OCI-LY7 (cell line): ENCODE measurements at regions not wholly inside any gene's neighbourhood (a gene's known extent, or its start where the extent isn't known, plus 50 kb on each side); places are given as distances from the start of the nearest gene placed in this dataset.

Experiments used
- BruUV-seq: library from RNA; stranded (reverse); fragments of 400-500 nt; replicated peaks from 2 replicates; lab custom pipeline; 2021; lab: Mats Ljungman, UMichigan
- CTCF ChIA-PET: fragments of 300-600 bp; sonication (Branson Sonifier 250); formaldehyde crosslinking; loops from one replicate; lab custom pipeline; 2022; ENCODE audit warnings: antibody characterized with exemption; ENCODE audit not compliant: unreplicated experiment; lab: Charles Lee
- POLR2A ChIA-PET: fragments of 300-600 bp; sonication (Branson Sonifier 250); formaldehyde crosslinking; loops from one replicate; lab custom pipeline; 2022; ENCODE audit warnings: antibody characterized with exemption; lab: Charles Lee
- DNase-seq: peaks from one replicate; pipeline ENCODE4 v3.0.0-alpha.2; 2015; ENCODE audit warnings: low spot score
- H2AFZ ChIP-seq: fragments of 200-600 bp; sonication (generic), shearing (Covaris generic); 2 replicates; pipeline ENCODE4 v1.6.1; 2014; ENCODE audit warnings: mild to moderate bottlenecking, antibody characterized with exemption, low read length, moderate library complexity
- H3K27ac ChIP-seq: fragments of 200-600 bp; sonication (generic); 2 replicates; pipeline ENCODE4 v1.5.1; 2014; ENCODE audit warnings: mixed run types, low read depth, mild to moderate bottlenecking, moderate library complexity, low read length, inconsistent platforms; ENCODE audit not compliant: poor library complexity, severe bottlenecking
- H3K36me3 ChIP-seq: fragments of 200-600 bp; sonication (generic); 2 replicates; pipeline ENCODE4 v1.6.1; 2014; ENCODE audit warnings: mild to moderate bottlenecking, antibody characterized with exemption, low read length, moderate library complexity, mixed read lengths; ENCODE audit not compliant: insufficient read depth
- H3K4me1 ChIP-seq: fragments of 200-600 bp; sonication (generic); 2 replicates; pipeline ENCODE4 v1.5.1; 2014; ENCODE audit warnings: mild to moderate bottlenecking, low read length; ENCODE audit not compliant: insufficient read depth, poor library complexity, severe bottlenecking
- H3K4me2 ChIP-seq: fragments of 200-600 bp; sonication (generic); 2 replicates; pipeline ENCODE4 v1.6.1; 2014; ENCODE audit warnings: mild to moderate bottlenecking, low read length
- H3K4me3 ChIP-seq: fragments of 200-600 bp; sonication (generic); 2 replicates; pipeline ENCODE4 v1.5.1; 2014; ENCODE audit warnings: mild to moderate bottlenecking, low read depth, low read length; ENCODE audit not compliant: poor library complexity, severe bottlenecking
- H3K79me2 ChIP-seq: fragments of 200-600 bp; sonication (generic); 2 replicates; pipeline ENCODE4 v1.6.1; 2016; ENCODE audit warnings: low read depth, mild to moderate bottlenecking, low read length, moderate library complexity, mixed read lengths; ENCODE audit not compliant: insufficient read depth
- H3K9me2 ChIP-seq: fragments of 200-600 bp; sonication (generic); 2 replicates; pipeline ENCODE4 v1.6.1; 2016; ENCODE audit warnings: mild to moderate bottlenecking, low read length, mixed read lengths; ENCODE audit not compliant: insufficient read depth
- H3K9me3 ChIP-seq: fragments of 200-600 bp; sonication (generic); 2 replicates; pipeline ENCODE4 v1.6.1; 2014; ENCODE audit warnings: mild to moderate bottlenecking, mixed run types, low read length, mixed read lengths
- H4K20me1 ChIP-seq: fragments of 200-600 bp; sonication (generic); 2 replicates; pipeline ENCODE4 v1.6.1; 2014; ENCODE audit warnings: mild to moderate bottlenecking, antibody characterized with exemption, low read length, moderate library complexity, mixed read lengths; ENCODE audit not compliant: insufficient read depth
- CTCF ChIP-seq: fragments of 200-600 bp; sonication (generic); conservative IDR thresholded peaks from 2 replicates; pipeline ENCODE4 v1.5.1; 2014; ENCODE audit warnings: mild to moderate bottlenecking, antibody characterized with exemption, low read length, moderate library complexity, mixed read lengths
- EZH2phosphoT487 ChIP-seq: fragments of 200-600 bp; sonication (generic); IDR thresholded peaks from 2 replicates; pipeline ENCODE4 v1.6.1; 2018; ENCODE audit warnings: low read depth, borderline replicate concordance, mild to moderate bottlenecking, mixed run types, antibody characterized with exemption, low read length, moderate library complexity, mixed read lengths
- intact Hi-C: fragments of 100-400 bp; cut with micrococcal nuclease; formaldehyde crosslinking; loops from one replicate; pipeline ENCODE4 v1.10.0; 2022; ENCODE audit not compliant: unreplicated experiment

- no peak for TF ChIP-seq EZH2phosphoT487
- no peak for TF ChIP-seq CTCF
- ChIA-PET CTCF (no interaction called here), POLR2A (no interaction called here)
- Histone ChIP-seq H3K4me3 (no peak overlapping the region), H3K9me3 (no peaks in the 10 kb centered on the region), H3K79me2 (no peaks in the 10 kb centered on the region), H3K9me2 (no peaks in the 10 kb centered on the region), H2AFZ (no peak overlapping the region), H3K4me1 (no peaks in the 10 kb centered on the region), H3K36me3 (no peaks in the 10 kb centered on the region), H3K27ac (no peak overlapping the region), H3K4me2 (no peak overlapping the region), H4K20me1 (no peaks in the 10 kb centered on the region)
- intact Hi-C loops = no loop called here
- BruUV-seq = no TSS peak
- DNase-seq = no peak
Observed at GRCh38 chr7:119692541-119692940, 580.4 kb upstream of the KCND2 start.

- Histone ChIP-seq H4K20me1 (no peaks in the 10 kb centered on the region), H3K4me3 (no peak overlapping the region), H3K4me2 (no peak overlapping the region), H3K4me1 (no peaks in the 10 kb centered on the region), H3K36me3 (no peaks in the 10 kb centered on the region), H3K79me2 (no peaks in the 10 kb centered on the region), H3K9me2 (no peaks in the 10 kb centered on the region), H3K27ac (no peak overlapping the region), H3K9me3 (no peaks in the 10 kb centered on the region), H2AFZ (no peak overlapping the region)
- no peak for DNase-seq
- no peak for TF ChIP-seq CTCF
- TF ChIP-seq EZH2phosphoT487 = no peak
- POLR2A ChIA-PET = interaction anchor here (0.7 kb wide), 1 partner anchor 21 kb away, joined by 4 read pairs; no protein-coding TSS in a partner anchor
- intact Hi-C loops = no loop called here
- no TSS peak for BruUV-seq
- CTCF ChIA-PET = no interaction called here
Observed at GRCh38 chr7:119694506-119694905, 578.5 kb upstream of the KCND2 start.

DNA sequence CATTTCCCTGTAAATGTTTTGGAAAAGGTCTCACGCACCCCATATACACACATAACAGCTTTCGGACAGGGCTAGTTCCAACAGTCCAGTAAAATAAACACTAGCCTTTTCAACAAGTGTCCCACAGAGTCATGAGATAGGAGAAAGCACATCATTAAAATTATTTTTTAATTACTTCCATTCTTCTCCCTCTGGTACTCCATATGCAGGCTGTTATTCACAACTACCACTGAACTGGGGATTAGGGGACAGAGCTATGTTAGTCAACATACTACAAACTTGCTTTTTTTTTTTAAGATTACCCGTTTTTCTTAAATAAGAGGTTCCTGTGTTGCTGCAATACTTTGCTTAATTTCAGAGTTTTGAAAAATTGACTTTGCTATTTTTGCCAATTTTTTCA lies 576.6 kb upstream of the KCND2 start:
- BruUV-seq = no TSS peak
- Histone ChIP-seq H3K79me2 (no peaks in the 10 kb centered on the region), H3K4me2 (no peak overlapping the region), H3K4me1 (no peaks in the 10 kb centered on the region), H3K27ac (no peak overlapping the region), H3K36me3 (no peaks in the 10 kb centered on the region), H3K9me2 (no peaks in the 10 kb centered on the region), H4K20me1 (no peaks in the 10 kb centered on the region), H3K4me3 (no peak overlapping the region), H2AFZ (no peak overlapping the region), H3K9me3 (no peaks in the 10 kb centered on the region)
- TF ChIP-seq EZH2phosphoT487 = no peak
- TF ChIP-seq CTCF = no peak
- ChIA-PET POLR2A (interaction anchor here (0.7 kb wide), 1 partner anchor 35 kb away, joined by 3 read pairs; no protein-coding TSS in a partner anchor), CTCF (no interaction called here)
- DNase-seq = no peak
- intact Hi-C loops = no loop called here
